Thoracic aorta (tissue), 2 donors: ENCODE measurements at regions not wholly inside any gene's neighbourhood (a gene's known extent, or its start where the extent isn't known, plus 50 kb on each side); places are given as distances from the start of the nearest gene placed in this dataset.

Experiments used
- ATAC-seq: fragments of 150-250 bp; one replicate; pipeline ENCODE4 v1.8.0; 2017; ENCODE audit warnings: low read depth; ENCODE audit not compliant: insufficient number of reproducible peaks, low FRiP score
- DNase-seq: peaks from one replicate; pipeline ENCODE4 v3.0.0-alpha.2; 2020; ENCODE audit warnings: low spot score
- H3K27ac ChIP-seq, 2 donors: fragments of 200-600 bp; sonication (generic); 1 replicate in 1 of 2; 2 replicates in 1 of 2; pipeline ENCODE4 v1.5.1; 2016; ENCODE audit warnings: mild to moderate bottlenecking in 2 of 2, moderate library complexity in 2 of 2
- H3K27me3 ChIP-seq: fragments of 200-600 bp; sonication (generic); replicated peaks from 2 replicates; pipeline ENCODE4 v1.6.0; 2016; ENCODE audit warnings: mild to moderate bottlenecking; ENCODE audit not compliant: insufficient read depth
- H3K36me3 ChIP-seq: fragments of 200-600 bp; sonication (generic); one replicate; pipeline ENCODE4 v1.5.1; 2016
- H3K4me1 ChIP-seq, 2 donors: fragments of 200-600 bp; sonication (generic); 1 replicate in 1 of 2; 2 replicates in 1 of 2; pipeline versions ENCODE4 v1.5.1 to v1.6.0; 2016; ENCODE audit warnings: low read depth in 2 of 2, mild to moderate bottlenecking in 1 of 2; ENCODE audit not compliant: control insufficient read depth in 1 of 2
- H3K4me3 ChIP-seq: fragments of 200-600 bp; sonication (generic); 2 replicates; pipeline ENCODE4 v1.5.1; 2016; ENCODE audit warnings: mild to moderate bottlenecking
- H3K9me3 ChIP-seq: fragments of 200-600 bp; sonication (generic); 2 replicates; pipeline ENCODE4 v1.5.1; 2016
- TF ChIP-seq, protein P1 (sequence below): fragments of 200-600 bp; sonication (generic); IDR thresholded peaks from one replicate; pipeline ENCODE4 v1.5.1; 2019; ENCODE audit warnings: antibody characterized with exemption

DNA sequence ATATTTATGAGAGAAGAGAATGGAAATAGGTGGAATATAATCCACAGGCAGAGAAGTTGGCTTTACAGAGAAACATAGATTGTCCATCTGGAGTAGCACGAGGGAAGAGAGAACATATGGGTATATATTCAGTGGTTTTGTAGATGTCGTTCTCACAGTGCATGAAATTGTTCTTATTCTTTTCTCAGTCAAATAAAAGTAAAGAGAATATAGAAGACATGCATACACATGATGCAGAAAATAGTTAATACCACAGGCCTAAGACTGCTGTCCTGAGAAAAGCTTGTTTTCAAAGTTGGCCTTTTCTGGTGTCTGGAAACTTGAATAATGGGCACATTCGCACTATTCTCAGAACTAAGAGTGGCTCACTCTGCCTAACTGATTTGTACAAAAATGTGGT, 378.1 kb downstream of the GABRG1 start:
- no peaks in the 10 kb centered on the region for H3K27me3 ChIP-seq
- no peak overlapping the region for H3K4me3 ChIP-seq
- no peaks in the 10 kb centered on the region for H3K36me3 ChIP-seq
- DNase-seq, result no peak
- TF ChIP-seq, protein P1, sequence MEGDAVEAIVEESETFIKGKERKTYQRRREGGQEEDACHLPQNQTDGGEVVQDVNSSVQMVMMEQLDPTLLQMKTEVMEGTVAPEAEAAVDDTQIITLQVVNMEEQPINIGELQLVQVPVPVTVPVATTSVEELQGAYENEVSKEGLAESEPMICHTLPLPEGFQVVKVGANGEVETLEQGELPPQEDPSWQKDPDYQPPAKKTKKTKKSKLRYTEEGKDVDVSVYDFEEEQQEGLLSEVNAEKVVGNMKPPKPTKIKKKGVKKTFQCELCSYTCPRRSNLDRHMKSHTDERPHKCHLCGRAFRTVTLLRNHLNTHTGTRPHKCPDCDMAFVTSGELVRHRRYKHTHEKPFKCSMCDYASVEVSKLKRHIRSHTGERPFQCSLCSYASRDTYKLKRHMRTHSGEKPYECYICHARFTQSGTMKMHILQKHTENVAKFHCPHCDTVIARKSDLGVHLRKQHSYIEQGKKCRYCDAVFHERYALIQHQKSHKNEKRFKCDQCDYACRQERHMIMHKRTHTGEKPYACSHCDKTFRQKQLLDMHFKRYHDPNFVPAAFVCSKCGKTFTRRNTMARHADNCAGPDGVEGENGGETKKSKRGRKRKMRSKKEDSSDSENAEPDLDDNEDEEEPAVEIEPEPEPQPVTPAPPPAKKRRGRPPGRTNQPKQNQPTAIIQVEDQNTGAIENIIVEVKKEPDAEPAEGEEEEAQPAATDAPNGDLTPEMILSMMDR, result no peak
- no peaks in the 10 kb centered on the region for H3K4me1 ChIP-seq
- ATAC-seq, result no peak
- H3K9me3 ChIP-seq, result peaks cover 5% of the 10 kb centered on the region
- no peak overlapping the region for H3K27ac ChIP-seq

DNA sequence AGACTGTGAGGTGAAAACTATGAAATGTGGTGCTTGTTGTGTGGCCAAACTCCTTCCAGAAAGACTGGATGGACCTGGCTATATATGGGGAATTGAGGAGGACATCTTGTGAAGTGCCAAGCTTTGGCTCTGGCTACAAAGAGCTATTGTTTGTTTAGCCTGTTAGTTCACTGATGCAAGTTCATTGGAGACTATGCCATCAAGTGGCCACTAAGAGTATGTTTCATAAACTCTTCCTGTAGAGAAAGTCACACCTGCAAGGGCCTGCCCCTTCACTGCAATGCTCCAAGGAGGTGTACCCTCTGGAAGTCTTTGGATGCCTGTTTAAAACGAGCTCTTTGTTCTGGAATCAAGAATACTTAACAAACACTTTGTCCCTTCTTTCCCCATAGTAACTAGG, 382.0 kb downstream of the GABRG1 start:
- DNase-seq (no peak), ATAC-seq (no peak)
- peaks cover 11% of the 10 kb centered on the region for H3K9me3 ChIP-seq
- H3K4me3 ChIP-seq, result no peak overlapping the region
- no peaks in the 10 kb centered on the region for H3K36me3 ChIP-seq
- no peaks in the 10 kb centered on the region for H3K4me1 ChIP-seq
- H3K27me3 ChIP-seq, result no peaks in the 10 kb centered on the region
- H3K27ac ChIP-seq, result no peak overlapping the region
- TF ChIP-seq, protein P1, result no peak

DNA sequence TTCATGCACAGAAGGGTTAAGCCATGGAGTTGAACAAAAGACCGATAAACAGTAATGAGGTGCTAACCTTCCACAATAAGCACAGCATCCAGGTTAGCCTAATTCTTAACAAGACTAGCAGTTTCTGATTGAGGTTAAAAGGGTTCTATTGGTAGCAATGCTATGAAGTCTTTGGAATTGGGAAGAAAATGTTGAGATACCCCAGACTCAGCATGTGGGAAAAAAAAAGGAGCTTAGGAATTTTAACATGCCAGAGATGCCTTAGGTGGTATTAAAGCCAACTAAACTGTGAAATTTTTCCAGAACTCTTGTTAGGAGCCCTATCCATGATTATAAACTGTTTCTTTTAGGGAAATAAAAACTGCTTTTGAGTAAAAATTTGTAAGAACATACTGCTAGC, 391.7 kb downstream of the GABRG1 start:
- H3K27me3 ChIP-seq, result no peaks in the 10 kb centered on the region
- ATAC-seq (no peak), DNase-seq (no peak)
- H3K4me3 ChIP-seq, result no peak overlapping the region
- no peaks in the 10 kb centered on the region for H3K9me3 ChIP-seq
- TF ChIP-seq, protein P1, result no peak
- H3K36me3 ChIP-seq, result no peaks in the 10 kb centered on the region
- H3K27ac ChIP-seq, result no peak overlapping the region
- no peaks in the 10 kb centered on the region for H3K4me1 ChIP-seq

DNA sequence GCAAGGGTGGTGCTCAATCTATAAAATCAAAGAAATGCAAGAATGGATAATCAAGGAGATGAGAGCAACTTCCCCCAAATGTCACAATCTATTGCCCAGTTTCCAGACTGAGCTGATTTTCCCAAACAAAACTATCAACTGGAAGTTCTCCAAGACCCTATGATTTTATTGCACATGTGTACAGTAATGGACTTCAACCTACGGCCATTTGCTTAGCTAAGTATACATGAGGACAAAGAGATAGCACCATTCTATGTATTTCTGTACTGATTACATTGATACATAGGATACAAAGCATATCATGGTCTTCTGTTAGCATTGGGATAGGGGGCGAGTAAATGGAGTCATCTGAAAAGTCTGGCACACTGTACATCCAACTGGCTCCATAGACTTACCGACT, 407.8 kb downstream of the GABRG1 start:
- ATAC-seq, result no peak
- no peaks in the 10 kb centered on the region for H3K36me3 ChIP-seq
- H3K27ac ChIP-seq, result no peak overlapping the region
- no peaks in the 10 kb centered on the region for H3K27me3 ChIP-seq
- no peak for DNase-seq
- H3K4me1 ChIP-seq, result no peaks in the 10 kb centered on the region
- H3K4me3 ChIP-seq, result no peak overlapping the region
- no peaks in the 10 kb centered on the region for H3K9me3 ChIP-seq
- TF ChIP-seq, protein P1, result no peak

DNA sequence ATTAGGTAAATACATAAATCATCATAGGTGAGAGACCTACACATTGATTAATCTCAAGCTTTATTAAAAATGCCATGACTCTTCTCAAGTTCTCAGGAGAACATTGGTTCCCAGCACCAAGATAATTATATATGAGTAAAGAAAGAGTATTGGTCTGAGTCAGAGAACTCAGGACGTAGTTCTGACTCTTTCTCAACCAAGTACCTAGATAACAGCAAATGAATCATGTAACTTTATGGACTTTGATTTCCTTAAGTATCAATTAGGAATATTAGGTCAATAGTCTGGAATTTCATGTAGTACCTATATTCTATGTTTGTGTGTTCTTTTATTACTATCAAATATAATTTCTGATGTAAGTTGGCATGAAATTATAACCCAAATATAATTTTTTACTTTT, 409.9 kb downstream of the GABRG1 start:
- Histone ChIP-seq H3K4me3 (no peak overlapping the region), H3K27ac (no peak overlapping the region), H3K9me3 (no peaks in the 10 kb centered on the region), H3K4me1 (no peaks in the 10 kb centered on the region), H3K36me3 (no peaks in the 10 kb centered on the region), H3K27me3 (no peaks in the 10 kb centered on the region)
- DNase-seq, result no peak
- ATAC-seq, result no peak
- TF ChIP-seq, protein P1, result no peak
